Adrenal gland (tissue), 9 donors: ENCODE measurements at regions not wholly inside any gene's neighbourhood (a gene's known extent, or its start where the extent isn't known, plus 50 kb on each side); places are given as distances from the start of the nearest gene placed in this dataset.

Experiments used
- DNase-seq, 7 donors: peaks; one replicate each; pipeline ENCODE4 v3.0.0-alpha.2; 2019 to 2020
- H3K27ac ChIP-seq, 5 donors: fragments of 200-600 bp; sonication (generic) in 4 of 5; 1 replicate in 3 of 5; 2 replicates in 2 of 5; pipeline versions ENCODE4 v1.5.1 to v1.8.0; 2016 to 2020; ENCODE audit warnings: mild to moderate bottlenecking in 1 of 5
- H3K27me3 ChIP-seq: fragments of 200-600 bp; 2 replicates; pipeline ENCODE4 v1.8.0; 2021
- H3K36me3 ChIP-seq, 2 donors: fragments of 200-600 bp; replicated peaks in 1 of 2; 1 replicate in 1 of 2; 2 replicates in 1 of 2; pipeline versions ENCODE4 v1.5.1 to v1.8.0; 2018 to 2022
- H3K4me1 ChIP-seq, 2 donors: fragments of 200-600 bp; replicated peaks in 1 of 2; 1 replicate in 1 of 2; 2 replicates in 1 of 2; pipeline versions ENCODE4 v1.5.1 to v1.8.0; 2018 to 2021
- H3K4me3 ChIP-seq, 4 donors: fragments of 200-600 bp; sonication (generic) in 3 of 4; one replicate each; pipeline ENCODE4 v1.5.1; 2016 to 2018
- H3K9me3 ChIP-seq, 3 donors: fragments of 200-600 bp; sonication (generic) in 1 of 3; replicated peaks in 1 of 3; 1 replicate in 2 of 3; 2 replicates in 1 of 3; pipeline versions ENCODE4 v1.5.1 to v1.8.0; 2016 to 2021
- CTCF ChIP-seq, 6 experiments: fragments of 450-650 bp in 4 of 6; fragments of 200-600 bp in 2 of 6; sonication (generic) in 1 of 6; IDR thresholded peaks; 1 replicate in 5 of 6; 2 replicates in 1 of 6; pipeline versions ENCODE4 v1.5.1 to v1.8.0; 2016 to 2021; ENCODE audit warnings: antibody characterized with exemption in 6 of 6, mild to moderate bottlenecking in 2 of 6, moderate library complexity in 1 of 6
- POLR2A ChIP-seq, 2 donors: fragments of 450-650 bp; IDR thresholded peaks; one replicate each; pipeline ENCODE4 v1.6.1; 2017; ENCODE audit warnings: antibody characterized with exemption in 2 of 2, mild to moderate bottlenecking in 2 of 2, moderate library complexity in 1 of 2
- WGBS, 4 donors: extraction: QIAGEN DNeasy Blood & Tissue Kit in 2 of 4; methylation state at CpG; one replicate each; pipeline versions ENCODE4 v1.1.5 to v1.1.7; 2013 to 2017; 5-methylcytosine and 5-hydroxymethylcytosine counted together
- intact Hi-C, 2 donors: fragments of 100-400 bp; cut with DNase I; formaldehyde crosslinking; loops; one replicate each; pipeline versions ENCODE4 v1.14.1 to v1.15.0; 2022 to 2023
- donor health status: healthy with polysubstance abuse.
- donor health status: Bipolar disorder and iron deficiency.
- donor health status: DM: yes; HTN: yes; CAD: no.
- donor health status: DM: no; HTN: no; CAD: no.
- donor health status: DM: no; HTN: no; CAD: no.

DNA sequence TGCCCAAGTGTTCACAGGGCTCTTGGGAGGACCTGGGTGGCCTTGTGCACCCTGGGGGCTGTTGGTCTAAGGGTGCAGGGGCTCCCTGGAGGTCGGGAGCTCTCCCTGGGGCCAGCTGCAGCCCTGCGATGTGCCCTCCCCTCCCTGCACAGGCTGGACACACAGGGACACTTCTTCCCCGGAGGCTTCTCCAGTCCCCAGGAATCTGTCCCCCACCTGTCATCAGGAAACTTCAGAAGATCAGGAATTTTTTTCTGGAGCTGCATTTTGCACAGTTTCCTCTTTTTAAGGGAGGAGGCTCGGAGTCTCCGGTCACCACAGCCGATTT, 66.9 kb upstream of the BHLHE23 start:
- peaks cover 0 to 14% (median 7%) of the 10 kb centered on the region in 3 donors for H3K9me3 ChIP-seq
- no peak overlapping the region for H3K4me3 ChIP-seq
- TF ChIP-seq CTCF (IDR thresholded peaks at IDR 0.05) (no peak), POLR2A (IDR thresholded peaks at IDR 0.05) (no peak)
- H3K27me3 ChIP-seq = peaks cover 24% of the 10 kb centered on the region
- intact Hi-C loops = no loop called here
- no peaks in the 10 kb centered on the region for H3K36me3 ChIP-seq
- WGBS, 4 donors = 66 to 77% (median 71%) methylated on average over 5 to 6 of the region's 6 CpGs
- H3K27ac ChIP-seq = no peak overlapping the region
- H3K4me1 ChIP-seq = peaks cover 0 to 4% of the 10 kb centered on the region in 2 donors
- no peak for DNase-seq

DNA sequence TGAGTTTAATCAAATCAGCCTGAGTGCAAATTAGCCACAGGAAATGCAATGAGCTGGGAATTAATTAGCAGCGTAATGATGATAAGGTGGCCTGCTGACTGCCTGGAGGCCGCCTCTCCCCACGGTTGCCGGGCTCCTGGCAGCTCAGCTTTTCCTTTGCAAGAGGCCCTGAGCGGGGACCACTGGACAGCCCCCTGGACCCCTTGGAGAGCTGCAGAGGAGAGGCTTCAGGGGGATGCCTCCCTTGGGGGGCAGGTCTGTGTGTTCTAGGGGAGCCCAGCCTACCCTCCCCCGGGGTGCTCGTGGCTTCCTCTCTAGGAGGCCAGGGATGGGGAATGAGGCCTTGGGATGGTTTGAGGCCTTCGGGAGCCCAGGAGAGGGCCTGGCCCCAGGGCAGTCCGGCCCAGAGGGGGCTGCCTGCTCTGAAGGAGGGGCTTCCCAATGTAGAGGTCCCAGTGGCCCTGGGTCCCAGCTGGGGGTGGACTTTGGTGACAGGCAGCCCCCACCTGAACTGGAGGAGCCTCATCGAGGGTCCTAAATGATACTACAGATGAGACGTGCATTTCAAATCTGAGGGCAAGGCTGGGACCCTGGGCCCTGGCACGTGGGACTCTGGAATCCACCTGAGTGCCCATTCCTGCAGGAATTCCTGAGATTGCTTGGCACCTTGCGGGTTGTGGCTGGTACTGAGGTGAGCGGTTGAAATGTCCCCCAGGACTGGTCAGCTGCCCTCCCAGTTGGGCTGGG, 66.4 kb upstream of the BHLHE23 start:
- intact Hi-C loops = no loop called here
- Histone ChIP-seq H3K9me3 (peaks cover 0 to 12% (median 7%) of the 10 kb centered on the region in 3 donors), H3K4me1 (peaks cover 0 to 4% of the 10 kb centered on the region in 2 donors), H3K4me3 (no peak overlapping the region), H3K27ac (no peak overlapping the region), H3K36me3 (no peaks in the 10 kb centered on the region), H3K27me3 (peaks cover 24% of the 10 kb centered on the region)
- no peak for TF ChIP-seq CTCF (IDR thresholded peaks at IDR 0.05)
- TF ChIP-seq POLR2A (IDR thresholded peaks at IDR 0.05) = no peak
- no peak for DNase-seq
- 12 to 55% (median 54%) methylated on average over 4 to 14 of the region's 14 CpGs for WGBS, 4 donors

- peaks cover 24% of the 10 kb centered on the region for H3K27me3 ChIP-seq
- H3K27ac ChIP-seq = no peak overlapping the region
- TF ChIP-seq POLR2A (IDR thresholded peaks at IDR 0.05) (no peak), CTCF (IDR thresholded peaks at IDR 0.05) (no peak)
- 0 to 10% (median 4%) methylated on average over 2 to 52 of the region's 52 CpGs for WGBS, 4 donors
- no peak for DNase-seq
- peaks cover 0 to 4% of the 10 kb centered on the region in 2 donors for H3K4me1 ChIP-seq
- intact Hi-C loops = no loop called here
- no peak overlapping the region for H3K4me3 ChIP-seq
- peaks cover 0 to 4% (median 2%) of the 10 kb centered on the region in 3 donors for H3K9me3 ChIP-seq
- no peaks in the 10 kb centered on the region for H3K36me3 ChIP-seq
Measured at GRCh38 chr20:63072231-63072791, 65.5 kb upstream of the BHLHE23 start.

- TF ChIP-seq CTCF (IDR thresholded peaks at IDR 0.05) (no peak), POLR2A (IDR thresholded peaks at IDR 0.05) (no peak)
- Histone ChIP-seq H3K27me3 (peaks cover 24% of the 10 kb centered on the region), H3K27ac (no peak overlapping the region), H3K4me3 (no peak overlapping the region), H3K9me3 (no peaks in the 10 kb centered on the region), H3K4me1 (peaks cover 0 to 4% of the 10 kb centered on the region in 2 donors), H3K36me3 (no peaks in the 10 kb centered on the region)
- 11 to 27% (median 19%) methylated on average over 11 to 40 of the region's 40 CpGs for WGBS, 4 donors
- intact Hi-C loops = no loop called here
- DNase-seq = no peak
Measured at GRCh38 chr20:63071541-63072181, 64.9 kb upstream of the BHLHE23 start.
